GM19452 (cell line): ENCODE measurements at regions not wholly inside any gene's neighbourhood (a gene's known extent, or its start where the extent isn't known, plus 50 kb on each side); places are given as distances from the start of the nearest gene placed in this dataset.

Experiments
- ATAC-seq: cut with Tn5 transposase; IDR thresholded peaks from one replicate; pipeline ENCODE4 v1.9.1; 2021; ENCODE audit not compliant: unreplicated experiment

DNA sequence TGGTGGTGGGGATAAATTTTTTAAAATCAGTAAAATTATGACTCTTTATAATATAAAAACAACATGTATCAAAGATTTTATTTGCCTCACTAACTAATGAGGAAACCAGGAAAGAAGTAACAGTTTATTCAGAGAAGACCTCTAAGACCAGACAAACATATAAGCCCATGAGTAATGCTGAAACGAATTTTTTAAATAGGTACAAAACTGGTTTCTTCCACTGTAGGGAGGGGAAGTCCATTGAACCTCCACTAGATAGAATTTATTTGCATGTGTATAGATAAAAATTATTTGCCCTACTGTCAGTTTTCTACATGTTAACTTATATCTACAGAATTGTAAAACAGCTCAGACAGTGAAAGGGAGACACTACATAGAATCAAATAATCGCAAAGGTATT, 86.8 kb downstream of the ZC3H11B start:
- ATAC-seq: no peak

DNA sequence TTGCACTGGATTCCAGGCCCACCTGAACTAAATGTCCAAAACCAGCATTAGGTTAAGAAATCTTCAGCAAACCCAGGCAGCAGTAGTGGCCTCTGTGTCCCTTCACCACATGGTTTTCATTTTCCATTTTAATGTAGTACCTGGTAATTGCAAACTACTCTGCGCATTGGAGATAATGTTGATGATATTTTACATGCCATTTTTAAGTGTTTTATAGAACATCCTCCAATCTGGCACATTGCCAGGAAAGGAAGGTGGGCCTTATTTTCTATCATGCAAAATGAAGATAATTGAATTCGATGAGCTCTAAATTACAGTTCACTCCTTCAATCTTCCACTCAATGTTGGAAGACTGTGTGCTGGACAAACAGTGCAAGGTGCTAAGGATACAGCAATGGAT, 89.5 kb downstream of the ZC3H11B start:
- ATAC-seq: no peak

DNA sequence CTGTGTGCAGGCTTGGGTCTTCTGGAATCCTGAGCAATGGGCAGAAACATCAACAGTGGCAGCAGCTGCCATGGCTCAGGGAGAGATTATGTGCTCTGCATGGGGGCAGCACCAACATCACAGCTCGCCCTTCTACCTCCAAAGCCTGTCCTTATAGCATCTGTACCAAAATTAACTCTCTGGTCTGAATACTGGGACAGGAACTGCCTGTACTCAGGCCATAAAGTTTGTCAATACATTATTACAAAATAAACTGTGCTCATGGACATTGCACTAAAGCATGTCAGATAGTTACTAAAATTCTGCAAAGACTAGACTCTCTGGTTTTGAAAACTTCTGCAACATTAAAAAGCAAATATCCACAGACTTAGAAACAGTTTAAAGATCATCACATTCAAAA, 91.6 kb downstream of the ZC3H11B start:
- no peak for ATAC-seq

DNA sequence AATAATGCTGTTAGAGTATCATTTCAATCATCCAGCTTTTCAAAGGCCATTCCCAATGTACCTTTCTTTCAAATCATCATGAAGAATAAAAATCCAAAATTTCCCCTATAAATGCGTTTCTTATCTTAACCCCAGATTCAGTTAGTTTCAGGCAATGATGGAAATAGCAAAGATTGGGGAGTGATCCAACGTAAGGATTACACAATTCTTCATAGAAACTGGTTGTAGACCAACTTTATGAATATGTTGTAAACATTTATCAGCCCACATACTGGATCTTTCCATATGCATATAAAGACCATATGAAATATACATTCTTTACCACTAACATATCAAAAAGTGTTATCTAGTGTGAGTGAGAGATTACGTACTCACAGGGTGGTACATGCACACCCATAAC, 92.7 kb downstream of the ZC3H11B start:
- no peak for ATAC-seq

DNA sequence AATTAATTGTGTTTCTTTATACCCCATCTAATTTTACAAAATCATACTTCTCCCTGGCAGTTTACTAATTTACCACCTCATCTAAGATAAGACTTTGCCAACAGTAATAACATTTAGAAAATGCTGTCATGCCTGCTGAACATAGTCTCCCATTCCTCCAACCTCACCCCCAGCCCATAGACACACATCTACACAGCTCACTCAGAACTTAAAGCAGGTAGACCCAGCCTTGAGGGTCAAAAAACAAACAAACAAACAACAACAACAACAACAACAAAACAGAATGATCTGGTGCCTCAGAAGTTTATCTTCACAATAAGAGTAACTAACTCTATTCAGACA, 94.0 kb downstream of the ZC3H11B start:
- no peak for ATAC-seq

DNA sequence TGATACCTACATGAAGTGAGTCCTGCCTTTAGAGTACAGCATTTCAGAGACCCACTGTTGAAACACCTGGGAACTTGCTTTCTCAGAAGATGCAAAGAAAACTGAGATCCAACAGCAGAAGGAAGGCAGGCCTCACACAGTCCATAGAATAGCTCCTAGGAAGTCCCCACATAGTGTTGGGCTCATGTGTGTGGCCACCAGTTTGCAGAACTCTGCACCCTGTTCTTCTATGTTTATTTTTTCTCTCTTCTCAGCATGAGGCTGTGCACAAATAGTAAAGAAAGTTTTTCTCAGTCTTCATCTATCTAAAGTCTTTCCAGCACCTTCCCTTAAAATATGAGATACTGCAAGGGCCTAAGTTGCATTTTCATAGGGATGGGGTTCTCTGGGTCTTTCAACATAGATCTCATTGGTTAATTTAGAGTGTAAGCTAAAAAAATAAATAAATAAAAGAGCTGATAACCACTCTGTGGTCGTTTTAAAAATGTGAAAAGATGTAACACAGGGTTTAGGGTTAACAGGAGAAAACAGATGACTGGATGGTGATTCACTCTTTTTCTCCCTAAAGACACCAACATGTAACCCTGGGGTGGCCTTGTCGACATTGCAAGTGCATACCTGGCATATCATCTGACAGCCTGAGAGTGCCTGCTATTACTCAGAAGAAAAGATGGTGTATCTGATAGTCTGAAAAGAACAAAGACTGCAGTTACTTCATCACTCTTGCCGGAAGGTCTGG, 94.6 kb downstream of the ZC3H11B start:
- no peak for ATAC-seq

DNA sequence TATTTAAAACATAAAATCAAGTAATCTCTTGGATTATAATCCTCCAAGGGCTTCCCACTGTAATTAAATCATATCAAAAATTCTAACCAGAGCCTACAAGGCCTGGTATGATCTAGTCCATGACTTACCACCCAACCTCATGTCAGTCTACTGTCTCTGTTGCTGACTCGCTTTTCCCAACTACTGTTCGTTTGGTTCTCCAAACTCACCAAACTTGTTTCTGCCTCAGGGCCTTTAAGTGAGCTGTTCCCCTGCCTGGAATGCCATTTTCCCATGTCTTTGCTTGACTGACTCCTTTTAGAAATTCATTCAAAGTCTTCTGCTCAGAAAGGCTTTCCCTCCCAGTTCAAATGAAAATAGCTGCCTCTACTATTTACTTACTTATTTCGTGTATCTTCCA, 95.9 kb downstream of the ZC3H11B start:
- ATAC-seq: no peak

DNA sequence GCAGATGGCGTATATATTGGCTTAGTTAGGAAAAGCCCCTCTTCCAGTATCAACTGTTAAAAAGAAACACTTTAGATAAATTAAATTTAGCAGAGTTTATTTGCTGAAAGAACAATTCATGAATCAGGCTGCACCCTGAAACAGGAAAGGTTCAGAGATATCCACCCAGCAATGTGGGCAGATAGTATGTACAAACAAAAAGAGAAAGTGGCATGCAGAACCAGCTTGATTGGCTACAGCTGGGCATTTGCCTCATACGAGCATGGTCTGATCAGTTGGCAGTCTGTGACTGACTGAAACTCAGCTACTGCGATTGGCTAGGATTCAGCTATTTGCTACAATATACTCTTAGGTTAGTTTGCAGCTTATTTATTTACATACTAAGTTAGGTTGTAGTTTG, 98.2 kb downstream of the ZC3H11B start:
- ATAC-seq: no peak

DNA sequence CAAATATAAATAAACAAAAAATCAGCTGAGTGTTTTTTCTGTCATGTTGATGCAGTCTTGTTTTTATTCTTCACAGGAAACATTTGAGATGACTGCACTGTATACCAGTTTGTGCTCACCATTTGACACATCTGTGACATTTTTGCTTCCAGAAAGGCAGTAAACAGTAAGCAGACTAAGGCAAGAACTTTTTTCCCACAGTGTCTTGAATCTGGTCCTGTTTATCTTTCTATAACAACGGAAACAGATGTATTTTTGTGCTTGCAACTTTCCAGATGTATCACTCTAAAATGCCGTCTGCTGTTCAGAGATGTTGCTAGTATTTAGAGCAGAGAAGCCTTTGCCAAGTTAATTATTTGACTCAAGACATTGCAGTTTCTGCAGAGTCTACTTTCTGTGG, 105.5 kb downstream of the ZC3H11B start:
- ATAC-seq: no peak

DNA sequence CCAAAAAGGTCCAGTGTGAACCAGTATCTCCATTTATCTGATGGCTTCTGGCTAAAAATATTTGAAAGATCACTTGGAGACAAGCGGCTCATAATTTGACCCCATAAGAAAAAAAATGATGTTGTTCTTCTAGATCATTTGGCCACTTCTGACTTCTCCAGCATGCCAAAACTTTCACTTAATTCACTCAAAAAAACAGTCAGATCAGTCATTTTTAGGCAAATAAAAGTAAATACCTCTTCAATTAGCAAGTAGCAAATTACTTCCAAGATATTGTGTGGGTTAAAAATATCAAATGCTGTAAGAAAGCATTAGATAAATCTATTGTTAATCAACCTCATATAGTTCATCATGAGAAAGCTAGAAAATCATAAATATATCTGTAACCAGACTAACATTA, 106.0 kb downstream of the ZC3H11B start:
- ATAC-seq: no peak

DNA sequence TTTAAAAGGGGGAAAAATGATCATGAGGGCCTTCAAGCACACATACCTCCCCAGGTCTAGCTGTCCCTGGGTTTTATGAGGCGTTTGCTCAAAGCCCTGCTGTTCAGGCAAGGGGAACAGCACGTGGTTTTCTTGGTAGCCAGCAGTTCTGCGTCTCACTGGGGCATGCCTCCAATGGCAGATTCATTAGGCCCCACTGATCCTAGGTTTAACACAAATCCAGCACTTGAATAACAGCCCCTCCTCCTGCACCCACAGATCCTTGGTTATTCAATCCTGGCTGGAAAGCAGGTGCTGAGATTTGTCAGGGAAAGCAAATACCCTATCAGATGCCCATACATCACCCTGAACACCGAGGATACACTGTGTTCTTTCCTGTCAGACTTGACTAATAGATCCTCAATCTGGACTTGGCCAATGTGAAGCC, 106.4 kb downstream of the ZC3H11B start:
- no peak for ATAC-seq

DNA sequence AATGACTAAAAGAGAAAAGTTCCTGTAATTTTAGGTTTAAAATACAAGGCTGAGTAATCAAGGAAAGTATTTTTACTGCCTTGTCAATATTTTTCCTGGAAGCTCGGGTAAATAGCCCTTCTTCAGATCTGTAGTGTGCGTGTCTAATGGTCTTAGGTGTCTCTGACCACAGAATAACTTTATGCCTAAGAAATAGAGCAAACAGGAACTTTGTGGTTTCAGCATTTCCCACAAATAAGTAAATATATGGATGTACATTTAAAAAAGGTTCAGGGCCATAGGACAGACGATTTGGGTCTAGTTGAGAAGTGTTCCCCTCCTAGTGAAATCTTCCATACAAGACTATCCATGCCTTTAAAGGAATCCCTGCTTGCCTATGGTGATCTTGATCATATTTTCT, 107.0 kb downstream of the ZC3H11B start:
- no peak for ATAC-seq

DNA sequence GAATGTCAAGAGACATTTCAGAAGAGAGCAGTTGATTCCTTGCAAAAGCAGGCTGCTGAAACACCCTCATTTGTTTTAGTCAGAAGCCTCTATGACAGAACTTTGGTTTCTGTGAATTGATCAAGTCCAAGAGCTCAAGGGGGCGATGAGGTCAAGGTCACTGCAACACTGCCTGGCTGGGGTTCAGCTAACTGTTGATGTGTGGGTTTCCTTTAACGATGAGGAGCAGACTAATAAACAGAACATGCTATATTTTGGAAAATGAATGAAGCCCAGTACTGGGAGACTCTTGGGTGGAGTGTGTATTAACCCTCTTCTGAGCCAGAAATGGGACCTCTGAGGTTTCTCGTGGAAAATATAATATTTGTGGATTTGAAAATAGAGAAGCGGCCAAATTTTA, 109.3 kb downstream of the ZC3H11B start:
- ATAC-seq: no peak

DNA sequence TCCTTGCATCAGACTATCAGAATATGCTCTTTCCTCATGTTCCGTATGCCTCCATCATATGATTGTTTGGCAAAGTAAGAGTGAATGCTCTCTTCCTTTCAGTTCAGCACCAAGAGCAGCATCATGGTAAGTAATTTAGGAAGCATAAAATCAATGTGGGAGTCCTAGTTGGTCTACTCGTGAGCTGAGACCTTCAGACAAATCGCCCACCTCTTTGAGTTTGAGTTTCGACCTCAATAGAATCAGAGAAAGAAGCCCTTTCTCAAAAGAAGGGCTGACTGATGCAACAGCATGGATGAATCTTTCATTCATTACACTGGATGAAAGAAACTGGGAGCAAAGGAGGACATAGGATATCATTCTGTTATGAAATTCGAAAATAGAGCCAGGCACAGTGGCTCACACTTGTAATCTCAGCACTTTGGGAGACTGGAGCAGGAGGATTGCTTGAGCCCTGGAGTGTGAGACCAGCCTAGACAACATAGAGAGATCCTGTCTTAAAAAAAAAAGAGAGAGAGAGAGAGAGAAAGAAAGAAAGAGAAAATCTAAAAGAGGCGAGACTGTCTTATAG, 112.5 kb downstream of the ZC3H11B start:
- no peak for ATAC-seq

DNA sequence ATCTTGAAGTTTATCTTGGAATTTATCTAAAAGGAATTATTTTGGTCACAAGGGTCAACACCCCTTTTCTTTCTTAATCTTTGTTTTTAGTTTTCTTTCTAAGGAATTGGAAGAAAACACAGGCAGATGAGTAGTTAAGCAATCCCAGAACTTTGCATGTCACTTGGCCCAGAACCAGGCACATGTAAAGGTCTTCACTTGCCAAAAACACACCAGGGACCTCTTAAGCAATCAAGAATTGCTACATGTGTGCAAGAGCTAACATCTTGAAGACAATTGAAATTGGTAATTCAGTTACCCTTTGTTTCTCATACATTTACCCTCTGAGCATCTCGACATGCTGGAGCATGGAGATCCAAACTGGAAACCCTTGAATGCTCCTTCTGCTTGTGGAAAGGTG, 114.2 kb downstream of the ZC3H11B start:
- ATAC-seq: no peak

DNA sequence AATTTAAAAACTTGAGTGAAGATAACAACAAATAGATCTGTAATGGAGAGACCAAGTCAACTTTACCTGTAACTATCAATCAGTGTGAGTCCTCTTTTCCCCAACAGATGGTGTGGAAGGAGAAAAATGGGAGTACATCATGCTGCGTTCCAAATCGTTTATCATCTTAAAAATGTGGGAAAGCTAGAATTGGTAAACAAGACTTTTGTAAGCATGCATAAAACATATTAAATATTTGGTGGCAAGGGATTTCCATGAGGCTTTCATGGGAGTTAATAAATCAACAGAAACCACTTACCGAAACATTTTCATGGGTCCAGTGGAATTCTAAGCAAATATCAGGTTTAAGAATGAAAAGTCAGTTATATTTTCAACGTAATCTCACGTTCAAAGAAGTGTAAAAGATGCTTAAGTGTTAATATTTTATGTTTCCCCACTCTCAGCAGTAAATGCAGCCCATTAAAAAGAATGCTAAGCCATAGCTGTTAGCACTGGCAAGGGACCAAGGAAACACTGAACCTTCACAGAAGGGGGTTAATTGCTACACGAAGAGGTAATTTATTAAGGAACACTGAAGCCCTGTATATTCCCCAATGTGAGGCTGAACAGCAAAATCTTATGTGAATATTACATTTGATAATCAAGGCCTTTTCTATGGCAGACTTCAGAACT, 117.0 kb downstream of the ZC3H11B start:
- ATAC-seq: no peak

DNA sequence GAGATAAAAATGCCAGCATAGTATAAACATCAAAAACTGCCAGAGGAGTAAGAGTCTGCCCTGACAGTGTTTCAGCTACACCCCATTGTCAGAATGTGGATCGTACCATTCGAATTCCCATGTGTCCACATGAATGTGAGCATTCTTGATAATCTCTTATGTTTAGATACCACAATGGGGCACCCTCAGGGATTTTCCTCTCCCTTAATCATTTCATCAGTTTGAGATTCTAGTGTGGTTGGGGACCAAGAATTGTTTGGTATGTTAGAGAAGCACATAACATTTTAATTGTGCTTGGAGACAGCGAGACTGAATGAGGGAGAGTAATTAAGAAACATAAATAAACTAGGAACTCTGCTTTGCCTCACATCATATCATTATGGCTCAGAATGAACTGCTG, 120.2 kb downstream of the ZC3H11B start:
- no peak for ATAC-seq

DNA sequence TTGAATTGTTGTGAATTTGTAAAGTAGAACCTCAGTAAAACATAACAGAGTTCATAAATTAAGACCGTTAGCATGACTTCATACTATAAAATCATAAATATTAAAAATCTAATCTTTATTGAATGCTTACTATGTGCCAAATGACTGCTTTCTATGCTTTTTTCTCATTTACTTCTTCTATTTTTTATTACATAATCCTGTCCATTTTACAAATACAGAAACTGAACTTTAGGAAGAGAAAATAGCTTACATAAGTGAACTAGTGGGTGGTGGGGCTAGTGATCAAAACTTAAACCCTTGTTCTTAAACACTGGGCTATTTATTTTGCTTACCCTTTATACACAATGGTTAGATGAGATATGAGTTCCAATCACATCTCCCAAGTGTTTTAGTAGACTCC, 122.3 kb downstream of the ZC3H11B start:
- no peak for ATAC-seq

DNA sequence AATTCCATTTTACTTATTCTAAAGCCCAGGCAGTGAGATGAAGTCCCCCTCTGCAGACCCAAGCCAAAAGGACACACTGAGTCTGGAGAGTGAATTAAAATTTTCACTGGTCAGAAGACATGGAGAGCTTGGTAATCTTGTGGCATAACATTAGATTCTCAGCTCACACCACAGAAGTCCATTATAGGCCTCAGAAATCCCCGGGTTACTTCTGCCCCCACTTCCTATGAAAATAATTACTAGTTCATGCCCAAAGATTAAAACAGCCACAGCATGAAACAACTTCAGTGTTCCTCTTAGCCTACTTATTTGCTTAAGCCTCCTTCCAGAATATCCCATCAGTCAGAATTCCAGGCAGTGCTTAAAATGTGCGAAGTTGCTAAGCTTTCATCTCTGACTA, 123.3 kb downstream of the ZC3H11B start:
- ATAC-seq: no peak

DNA sequence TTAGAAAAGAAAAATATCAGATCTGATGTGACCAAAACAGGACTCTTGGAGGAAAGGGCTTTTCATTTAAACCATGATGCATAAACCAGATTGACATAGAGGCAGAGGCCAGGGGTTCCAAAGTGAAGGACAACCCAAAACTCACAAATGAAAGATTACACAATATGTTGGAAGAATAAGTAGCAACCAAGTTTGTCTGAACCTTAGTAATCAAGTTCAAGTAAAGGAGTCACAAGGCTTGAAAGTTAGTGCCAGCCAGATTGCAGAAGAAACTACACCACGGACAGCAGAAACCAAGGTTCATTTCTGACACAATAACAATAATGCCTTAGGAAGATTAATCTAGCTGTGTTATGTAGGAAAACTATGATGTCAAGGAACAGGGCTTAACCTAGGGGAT, 124.6 kb downstream of the ZC3H11B start:
- no peak for ATAC-seq

DNA sequence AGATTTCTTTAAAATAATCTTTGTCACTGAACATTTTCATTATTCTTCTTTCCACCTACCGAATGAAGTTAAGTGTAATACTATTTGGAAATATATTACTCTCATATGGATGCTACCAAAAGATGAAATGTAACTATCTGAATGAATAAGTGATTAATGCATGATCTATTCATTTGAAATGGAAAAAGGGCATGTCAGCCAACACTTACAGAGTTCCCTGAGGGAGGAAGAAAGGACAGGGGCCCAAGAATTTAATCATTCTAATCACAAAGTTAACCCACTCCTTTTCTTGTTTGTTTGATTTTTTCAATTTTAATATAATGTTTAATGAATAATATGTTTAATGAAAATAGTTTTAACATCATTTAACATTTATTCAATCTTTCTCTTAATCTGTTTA, 129.4 kb downstream of the ZC3H11B start:
- ATAC-seq: no peak

DNA sequence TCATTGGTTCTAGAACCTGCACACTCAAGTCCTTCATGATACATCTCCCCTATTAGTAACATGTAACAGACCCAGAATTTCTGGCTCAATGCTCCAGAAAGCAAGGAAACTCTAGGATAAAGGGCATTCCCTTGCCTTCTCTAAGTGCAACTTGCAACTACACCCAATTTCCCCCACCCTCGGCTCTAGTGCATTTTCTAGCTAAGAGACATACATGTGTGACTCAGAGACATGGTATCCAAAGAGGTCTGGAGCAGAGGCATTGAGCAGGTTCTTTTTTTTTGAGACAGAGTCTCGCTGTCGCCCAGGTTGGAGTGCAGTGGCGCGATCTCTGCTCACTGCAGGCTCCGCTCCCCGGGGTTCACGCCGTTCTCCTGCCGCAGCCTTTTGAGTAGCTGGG, 132.9 kb downstream of the ZC3H11B start:
- ATAC-seq: no peak

DNA sequence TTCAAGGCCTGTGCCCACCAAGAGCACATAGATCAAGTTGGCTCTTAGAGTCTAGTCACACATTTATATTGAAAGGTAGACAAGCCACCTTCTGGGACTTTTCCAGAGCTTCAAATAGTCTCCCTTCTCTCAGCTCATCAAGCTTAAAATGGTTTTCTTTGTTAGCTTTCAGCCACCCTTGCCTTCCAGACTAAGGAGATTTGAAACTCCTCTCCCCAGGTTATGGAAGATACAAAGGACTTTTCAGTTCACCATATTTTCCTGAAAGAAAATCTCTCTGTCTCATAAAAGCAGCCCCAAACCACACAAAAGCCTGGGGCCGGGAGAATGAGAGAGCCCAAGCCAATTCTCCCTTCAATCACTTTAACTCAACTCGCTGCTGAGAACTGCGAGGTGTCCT, 134.1 kb downstream of the ZC3H11B start:
- no peak for ATAC-seq
